IPS DF 4.7 (cell line): ENCODE measurements at regions not wholly inside any gene's neighbourhood (a gene's known extent, or its start where the extent isn't known, plus 50 kb on each side); places are given as distances from the start of the nearest gene placed in this dataset.

Experiments
- DNase-seq: peaks from one replicate; pipeline ENCODE4 v3.0.0-alpha.2; 2013; ENCODE audit warnings: low spot score; ENCODE audit errors: extremely low read depth

GRCh38 chr21:35348686-35349085 is 299.6 kb upstream of the RUNX1 start:
- no peak for DNase-seq

GRCh38 chr21:35346697-35347096 is 297.6 kb upstream of the RUNX1 start:
- DNase-seq, result no peak

GRCh38 chr21:35345954-35346353 is 296.9 kb upstream of the RUNX1 start:
- DNase-seq, result no peak

GRCh38 chr21:35344582-35344981 is 295.5 kb upstream of the RUNX1 start:
- no peak for DNase-seq

- DNase-seq, result no peak
Observed at GRCh38 chr21:35343046-35343819, 294.1 kb upstream of the RUNX1 start.

- DNase-seq, result no peak
Observed at GRCh38 chr21:35342440-35342839, 293.3 kb upstream of the RUNX1 start.

GRCh38 chr21:35340273-35340672 is 291.2 kb upstream of the RUNX1 start:
- no peak for DNase-seq

GRCh38 chr21:35338881-35339632 is 290.0 kb upstream of the RUNX1 start:
- no peak for DNase-seq

GRCh38 chr21:35338281-35338680 is 289.2 kb upstream of the RUNX1 start:
- no peak for DNase-seq

- DNase-seq, result no peak
Observed at GRCh38 chr21:35337573-35337972, 288.5 kb upstream of the RUNX1 start.

GRCh38 chr21:35336534-35336933 is 287.4 kb upstream of the RUNX1 start:
- no peak for DNase-seq

GRCh38 chr21:35335951-35336446 is 286.9 kb upstream of the RUNX1 start:
- DNase-seq, result no peak

GRCh38 chr21:35333831-35334618 is 284.9 kb upstream of the RUNX1 start:
- DNase-seq, result no peak

- no peak for DNase-seq
Observed at GRCh38 chr21:35332841-35333426, 283.8 kb upstream of the RUNX1 start.

GRCh38 chr21:35329940-35330660 is 281.0 kb upstream of the RUNX1 start:
- DNase-seq, result no peak

- no peak for DNase-seq
Observed at GRCh38 chr21:35328856-35329455, 279.9 kb upstream of the RUNX1 start.

- DNase-seq, result no peak
Observed at GRCh38 chr21:35326677-35327076, 277.6 kb upstream of the RUNX1 start.

- no peak for DNase-seq
Observed at GRCh38 chr21:35325953-35326352, 276.9 kb upstream of the RUNX1 start.

- DNase-seq, result no peak
Observed at GRCh38 chr21:35324372-35325220, 275.5 kb upstream of the RUNX1 start.
